ENCODE measurements at regions not wholly inside any gene's neighbourhood (a gene's known extent, or its start where the extent isn't known, plus 50 kb on each side); places are given as distances from the start of the nearest gene placed in this dataset.

GRCh38 chr14:28151926-28152325, 614.7 kb upstream of the FOXG1 start:
- no peak for TF ChIP-seq CTCF (IDR thresholded peaks at IDR 0.05)
- TF ChIP-seq POLR2A (IDR thresholded peaks at IDR 0.05): no peak

Measured in thyroid gland (tissue), 4 donors.